ENCODE measurements at regions not wholly inside any gene's neighbourhood (a gene's known extent, or its start where the extent isn't known, plus 50 kb on each side); places are given as distances from the start of the nearest gene placed in this dataset. TPM values are rescaled to one million over a fixed set of nuclear protein-coding genes. Genes with fewer than 3 reads are reported as not detected.

Small RNAs in the stretch of these regions (microRNA-seq; reads per million reads assigned to microRNA genes)
- gene MIR4278 (ENCODE audit: unreplicated experiment) = not detected
- not detected for gene RF00017 (ENCODE audit: insufficient read depth, insufficient read length)
- gene RNA5SP176 (ENCODE audit: insufficient read depth, insufficient read length) = not detected

Small RNAs in the stretch of these regions (small RNA-seq; reads per million reads assigned to genes)
- 0 reads per million in 5 experiments for gene RF00017
- gene RNA5SP176 = 0 to 1.0 (median 0) reads per million in 5 experiments

All from IMR-90 (cell line).